ENCODE measurements at regions not wholly inside any gene's neighbourhood (a gene's known extent, or its start where the extent isn't known, plus 50 kb on each side); places are given as distances from the start of the nearest gene placed in this dataset.
"Not testable (repeated sequence)": the region's sequence is repeated elsewhere in the genome, so short reads cannot be mapped to it uniquely, and the experiment has no call there.

- not testable (repeated sequence) for TF ChIP-seq POLR2A, POLR2AphosphoS5 (IDR thresholded peaks at IDR 0.05; ENCODE audit: low read depth, low read length)
These were observed 138.5 kb upstream of the MAN2A1 start for GRCh38 chr5:109551234-109551633.
